HFFc6 (cell line): ENCODE measurements at regions not wholly inside any gene's neighbourhood (a gene's known extent, or its start where the extent isn't known, plus 50 kb on each side); places are given as distances from the start of the nearest gene placed in this dataset.

Source experiments
- DNase-seq: peaks from one replicate; pipeline ENCODE4 v3.0.0-alpha.2; 2018
- H3K27ac Mint-ChIP-seq: 2 replicates; pipeline ENCODE4 v1.8.0; 2020; ENCODE audit warnings: mild to moderate bottlenecking, mixed read lengths
- H3K27me3 Mint-ChIP-seq: 2 replicates; pipeline ENCODE4 v1.8.0; 2021; ENCODE audit warnings: mild to moderate bottlenecking, moderate library complexity, mixed read lengths; ENCODE audit not compliant: insufficient read depth
- H3K36me3 Mint-ChIP-seq: 2 replicates; pipeline ENCODE4 v1.8.0; 2021; ENCODE audit warnings: low read depth, mixed read lengths
- H3K4me1 Mint-ChIP-seq: 2 replicates; pipeline ENCODE4 v1.8.0; 2020; ENCODE audit warnings: low read depth, mixed read lengths
- H3K4me3 Mint-ChIP-seq: 2 replicates; pipeline ENCODE4 v1.8.0; 2020; ENCODE audit warnings: mild to moderate bottlenecking, moderate library complexity, mixed read lengths
- H3K9me3 Mint-ChIP-seq: 2 replicates; pipeline ENCODE4 v1.8.0; 2020; ENCODE audit warnings: mild to moderate bottlenecking, mixed read lengths
- TF ChIP-seq, protein P1 (sequence below): fragments of 200-600 bp; sonication (generic); IDR thresholded peaks from 2 replicates; pipeline ENCODE4 v1.5.0; 2021; ENCODE audit warnings: antibody characterized with exemption, mild to moderate bottlenecking

DNA sequence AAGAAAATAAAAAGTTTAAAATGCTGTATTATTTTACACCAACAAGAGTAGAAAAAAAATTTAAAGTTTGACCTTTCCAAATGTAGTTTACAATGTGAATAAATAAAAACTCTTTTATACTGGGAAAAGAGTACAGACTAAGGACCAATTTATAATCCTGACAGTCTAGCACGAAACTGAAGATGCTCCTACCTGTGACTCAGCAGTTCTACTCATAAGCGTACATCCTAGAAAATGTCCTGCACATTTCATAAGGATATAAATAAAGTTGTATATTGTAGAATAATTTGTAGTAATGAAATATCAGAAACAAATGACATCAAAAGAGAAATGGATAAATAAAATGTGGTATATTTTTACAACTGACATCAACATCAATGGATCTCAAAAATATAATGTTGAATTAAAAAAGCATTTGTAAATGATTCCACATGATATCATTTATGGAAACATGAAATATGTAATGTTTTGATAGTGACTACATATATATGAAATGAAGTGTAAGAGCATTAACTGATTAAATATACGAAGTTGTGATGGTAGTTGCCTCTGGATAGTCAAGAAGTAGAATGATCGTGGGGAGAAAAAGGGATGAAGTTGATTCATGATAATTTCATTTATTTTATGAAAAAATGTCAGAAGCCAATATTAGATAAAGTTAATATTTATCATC, 161.3 kb upstream of the CBLB start:
- Mint-ChIP-seq H3K27me3 (no peaks in the 10 kb centered on the region; the same call in none of the 2 replicates), H3K36me3 (no peaks in the 10 kb centered on the region), H3K27ac (no peak overlapping the region; the same call in 1 of the 2 replicates), H3K9me3 (no peaks in the 10 kb centered on the region), H3K4me3 (no peak overlapping the region), H3K4me1 (peaks cover 25% of the 10 kb centered on the region)
- TF ChIP-seq, protein P1, sequence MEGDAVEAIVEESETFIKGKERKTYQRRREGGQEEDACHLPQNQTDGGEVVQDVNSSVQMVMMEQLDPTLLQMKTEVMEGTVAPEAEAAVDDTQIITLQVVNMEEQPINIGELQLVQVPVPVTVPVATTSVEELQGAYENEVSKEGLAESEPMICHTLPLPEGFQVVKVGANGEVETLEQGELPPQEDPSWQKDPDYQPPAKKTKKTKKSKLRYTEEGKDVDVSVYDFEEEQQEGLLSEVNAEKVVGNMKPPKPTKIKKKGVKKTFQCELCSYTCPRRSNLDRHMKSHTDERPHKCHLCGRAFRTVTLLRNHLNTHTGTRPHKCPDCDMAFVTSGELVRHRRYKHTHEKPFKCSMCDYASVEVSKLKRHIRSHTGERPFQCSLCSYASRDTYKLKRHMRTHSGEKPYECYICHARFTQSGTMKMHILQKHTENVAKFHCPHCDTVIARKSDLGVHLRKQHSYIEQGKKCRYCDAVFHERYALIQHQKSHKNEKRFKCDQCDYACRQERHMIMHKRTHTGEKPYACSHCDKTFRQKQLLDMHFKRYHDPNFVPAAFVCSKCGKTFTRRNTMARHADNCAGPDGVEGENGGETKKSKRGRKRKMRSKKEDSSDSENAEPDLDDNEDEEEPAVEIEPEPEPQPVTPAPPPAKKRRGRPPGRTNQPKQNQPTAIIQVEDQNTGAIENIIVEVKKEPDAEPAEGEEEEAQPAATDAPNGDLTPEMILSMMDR: no peak
- DNase-seq: no peak

DNA sequence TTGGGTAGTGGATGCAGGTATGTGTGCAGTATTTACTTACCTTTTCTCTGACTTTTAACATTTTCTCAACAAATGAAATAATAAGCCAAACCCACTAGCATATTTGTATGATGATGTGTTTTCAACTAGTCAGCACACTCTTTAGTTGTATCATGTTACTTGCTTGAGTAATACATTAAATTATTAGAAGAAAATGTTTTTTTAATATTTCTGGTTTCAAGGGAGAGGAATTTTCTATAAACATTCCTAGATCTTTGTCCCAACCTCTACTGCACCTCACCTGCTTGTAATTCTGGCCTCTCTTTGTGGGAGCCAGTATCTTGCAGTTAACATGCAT, 161.8 kb upstream of the CBLB start:
- H3K9me3 Mint-ChIP-seq: no peaks in the 10 kb centered on the region
- DNase-seq: peak; percentile 28
- H3K4me1 Mint-ChIP-seq: peaks cover 20% of the 10 kb centered on the region
- peak overlapping the region; percentile 49 for H3K27ac Mint-ChIP-seq
- no peaks in the 10 kb centered on the region; the same call in none of the 2 replicates for H3K27me3 Mint-ChIP-seq
- TF ChIP-seq, protein P1: no peak
- no peak overlapping the region for H3K4me3 Mint-ChIP-seq
- no peaks in the 10 kb centered on the region for H3K36me3 Mint-ChIP-seq

DNA sequence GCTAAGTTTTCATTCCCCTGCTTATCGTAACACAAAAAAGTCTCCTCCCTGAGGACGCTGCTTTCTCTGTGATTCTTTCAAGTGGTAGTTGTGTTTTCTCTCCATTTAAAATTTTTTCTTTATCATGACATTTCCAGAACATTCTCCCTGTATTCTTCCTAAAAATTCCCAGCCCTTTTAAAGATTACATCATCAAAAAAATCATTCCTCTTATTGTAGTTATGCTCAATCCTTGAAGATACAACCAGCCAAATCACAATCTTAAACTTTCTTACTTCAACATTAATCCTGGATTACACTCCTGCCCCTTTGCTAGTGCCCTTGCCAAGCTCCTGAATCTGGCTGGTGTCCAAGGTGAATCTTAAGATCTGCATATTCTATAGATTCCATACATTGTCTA, 163.7 kb upstream of the CBLB start:
- H3K36me3 Mint-ChIP-seq: no peaks in the 10 kb centered on the region

DNA sequence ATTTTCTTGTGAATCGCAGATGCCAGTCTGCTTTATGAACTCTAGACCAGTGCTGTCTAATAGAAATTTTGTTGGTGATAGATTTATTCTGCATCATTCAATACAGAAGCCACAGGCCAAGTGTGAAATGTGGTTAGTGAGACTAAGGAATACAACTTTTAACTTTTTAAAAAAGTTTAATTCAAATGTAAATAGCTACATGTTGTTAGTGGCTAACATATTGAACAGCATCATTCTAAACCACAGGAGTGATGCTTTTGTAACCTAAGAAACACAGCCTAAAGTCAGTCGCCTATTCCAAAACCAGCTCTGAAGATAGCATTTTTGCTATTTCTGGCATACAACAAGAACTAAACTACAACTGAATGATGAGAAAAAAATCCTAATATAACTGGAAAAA, 164.8 kb upstream of the CBLB start:
- no peak overlapping the region for H3K27ac Mint-ChIP-seq
- H3K4me3 Mint-ChIP-seq: no peak overlapping the region
- TF ChIP-seq, protein P1: no peak
- no peak for DNase-seq
- no peaks in the 10 kb centered on the region for H3K36me3 Mint-ChIP-seq
- H3K27me3 Mint-ChIP-seq: no peaks in the 10 kb centered on the region
- H3K4me1 Mint-ChIP-seq: peaks cover 19% of the 10 kb centered on the region
- no peaks in the 10 kb centered on the region for H3K9me3 Mint-ChIP-seq

More for the DNA sequence above, 163.7 kb upstream of the CBLB start:
- no peaks in the 10 kb centered on the region for H3K27me3 Mint-ChIP-seq
- peaks cover 19% of the 10 kb centered on the region for H3K4me1 Mint-ChIP-seq
- DNase-seq: no peak
- H3K4me3 Mint-ChIP-seq: no peak overlapping the region
- TF ChIP-seq, protein P1: no peak
- no peaks in the 10 kb centered on the region for H3K9me3 Mint-ChIP-seq
- H3K27ac Mint-ChIP-seq: no peak overlapping the region

DNA sequence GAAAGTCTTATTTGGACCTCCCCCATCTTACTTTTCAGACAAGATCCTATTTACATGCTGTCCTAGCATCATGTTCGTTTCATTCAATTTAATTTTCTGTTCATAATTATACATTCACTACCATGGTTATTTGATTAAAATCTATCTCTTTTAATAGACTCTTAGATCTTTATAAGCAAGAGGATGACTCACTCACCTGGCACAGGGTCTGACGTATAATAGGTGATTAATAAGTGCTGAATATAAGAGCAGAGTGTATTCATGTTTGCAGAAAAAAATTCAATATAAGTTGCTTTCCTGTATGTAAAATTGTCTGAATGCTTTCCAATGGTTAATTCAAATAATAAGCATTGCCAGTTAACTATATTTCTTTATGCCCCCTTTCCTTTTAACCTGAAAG, 165.5 kb upstream of the CBLB start:
- no peak overlapping the region for H3K27ac Mint-ChIP-seq
- peaks cover 18% of the 10 kb centered on the region for H3K4me1 Mint-ChIP-seq
- H3K4me3 Mint-ChIP-seq: no peak overlapping the region
- TF ChIP-seq, protein P1: no peak
- DNase-seq: no peak
- peaks cover under 1% of the 10 kb centered on the region; the same call in 1 of the 2 replicates for H3K36me3 Mint-ChIP-seq
- H3K27me3 Mint-ChIP-seq: no peaks in the 10 kb centered on the region
- no peaks in the 10 kb centered on the region for H3K9me3 Mint-ChIP-seq

DNA sequence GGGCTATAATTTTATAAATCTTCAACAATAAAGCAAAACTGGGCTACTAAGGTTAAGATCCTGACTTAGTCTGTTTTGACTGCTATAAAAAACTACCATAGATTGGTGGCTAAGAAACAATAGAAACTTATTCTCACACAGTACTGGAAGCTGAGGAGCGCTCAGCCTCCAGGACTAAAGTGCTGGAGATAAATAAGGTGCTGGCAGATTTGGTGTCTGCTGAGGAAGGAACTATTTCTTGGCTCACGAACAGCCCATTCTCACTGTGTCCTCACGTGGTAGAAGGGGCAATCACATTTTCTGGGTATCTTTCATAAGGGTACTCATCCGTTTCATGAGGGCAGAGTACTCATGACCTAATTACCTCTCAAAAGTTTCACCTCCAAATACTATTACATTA, 166.8 kb upstream of the CBLB start:
- Mint-ChIP-seq H3K27me3 (no peaks in the 10 kb centered on the region), H3K4me1 (peaks cover 12% of the 10 kb centered on the region), H3K36me3 (peaks cover 12% of the 10 kb centered on the region), H3K27ac (no peak overlapping the region), H3K9me3 (no peaks in the 10 kb centered on the region; the same call in 1 of the 2 replicates), H3K4me3 (no peak overlapping the region)
- no peak for DNase-seq
- TF ChIP-seq, protein P1: no peak
